ENCODE measurements at regions not wholly inside any gene's neighbourhood (a gene's known extent, or its start where the extent isn't known, plus 50 kb on each side); places are given as distances from the start of the nearest gene placed in this dataset.

GRCh38 chr4:67080046-67080557 lies 465.2 kb downstream of the CENPC start:
- no peak for TF ChIP-seq CTCF (IDR thresholded peaks at IDR 0.05; ENCODE audit: unreplicated experiment in 3 of 3)
- Mint-ChIP-seq H3K27me3 (ENCODE audit: low read depth) (no peaks in the 10 kb centered on the region), H3K36me3 (ENCODE audit: low read depth) (no peaks in the 10 kb centered on the region)

GRCh38 chr4:67071641-67072040 lies 473.7 kb downstream of the CENPC start:
- Mint-ChIP-seq H3K9me3 (peaks cover 15% of the 10 kb centered on the region), H3K27ac (no peak overlapping the region), H3K36me3 (ENCODE audit: low read depth) (peaks cover 7% of the 10 kb centered on the region), H3K4me3 (no peak overlapping the region), H3K27me3 (ENCODE audit: low read depth) (no peaks in the 10 kb centered on the region), H3K4me1 (peaks cover 4% of the 10 kb centered on the region)
- no peak for TF ChIP-seq CTCF (IDR thresholded peaks at IDR 0.05; ENCODE audit: unreplicated experiment in 3 of 3)

More at GRCh38 chr4:67080046-67080557, 465.2 kb downstream of the CENPC start:
- Mint-ChIP-seq H3K27ac (no peak overlapping the region), H3K9me3 (no peaks in the 10 kb centered on the region), H3K4me3 (no peak overlapping the region), H3K4me1 (no peaks in the 10 kb centered on the region)

- no peak for TF ChIP-seq CTCF (IDR thresholded peaks at IDR 0.05; ENCODE audit: unreplicated experiment in 3 of 3)
- Mint-ChIP-seq H3K4me1 (peaks cover 5% of the 10 kb centered on the region), H3K27me3 (ENCODE audit: low read depth) (no peaks in the 10 kb centered on the region), H3K4me3 (no peak overlapping the region), H3K9me3 (no peaks in the 10 kb centered on the region), H3K36me3 (ENCODE audit: low read depth) (no peaks in the 10 kb centered on the region), H3K27ac (no peak overlapping the region)
These were observed 490.0 kb downstream of the CENPC start for GRCh38 chr4:67055319-67055718.

GRCh38 chr4:67054896-67055295 lies 490.4 kb downstream of the CENPC start:
- H3K4me3 Mint-ChIP-seq, result no peak overlapping the region
- no peaks in the 10 kb centered on the region for H3K36me3 Mint-ChIP-seq (ENCODE audit: low read depth)
- no peaks in the 10 kb centered on the region for H3K9me3 Mint-ChIP-seq
- no peak for TF ChIP-seq CTCF (IDR thresholded peaks at IDR 0.05; ENCODE audit: unreplicated experiment in 3 of 3)
- no peak overlapping the region for H3K27ac Mint-ChIP-seq
- H3K4me1 Mint-ChIP-seq, result peaks cover 5% of the 10 kb centered on the region
- no peaks in the 10 kb centered on the region for H3K27me3 Mint-ChIP-seq (ENCODE audit: low read depth)

- Mint-ChIP-seq H3K9me3 (no peaks in the 10 kb centered on the region), H3K4me3 (no peak overlapping the region), H3K27ac (peak overlapping the region in 2 of 3 experiments; percentile 18 to 25), H3K27me3 (ENCODE audit: low read depth) (no peaks in the 10 kb centered on the region), H3K4me1 (peaks cover 5% of the 10 kb centered on the region), H3K36me3 (ENCODE audit: low read depth) (no peaks in the 10 kb centered on the region)
- TF ChIP-seq CTCF (IDR thresholded peaks at IDR 0.05; ENCODE audit: unreplicated experiment in 3 of 3), result no peak
These were observed 492.3 kb downstream of the CENPC start for GRCh38 chr4:67052814-67053675.
